ENCODE measurements at regions not wholly inside any gene's neighbourhood (a gene's known extent, or its start where the extent isn't known, plus 50 kb on each side); places are given as distances from the start of the nearest gene placed in this dataset.

GRCh38 chr21:38129711-38130110 is 127.1 kb upstream of the KCNJ15 start:
- no peaks in the 10 kb centered on the region for H3K9me3 Mint-ChIP-seq
- CTCF ChIA-PET = no interaction called here

GRCh38 chr21:38133240-38133639 is 123.6 kb upstream of the KCNJ15 start:
- no peaks in the 10 kb centered on the region for H3K36me3 Mint-ChIP-seq (ENCODE audit: low read depth)
- H3K9me3 Mint-ChIP-seq = no peaks in the 10 kb centered on the region
- H3K4me1 Mint-ChIP-seq = no peaks in the 10 kb centered on the region
- no peak overlapping the region for H3K4me3 Mint-ChIP-seq
- DNase-seq = no peak
- POLR2A ChIA-PET = no interaction called here
- no peak overlapping the region for H3K27ac Mint-ChIP-seq
- CTCF ChIA-PET = no interaction called here
- peaks cover 15% of the 10 kb centered on the region for H3K27me3 Mint-ChIP-seq

More at GRCh38 chr21:38129711-38130110, 127.1 kb upstream of the KCNJ15 start:
- Mint-ChIP-seq H3K27ac (no peak overlapping the region), H3K27me3 (peaks cover 24% of the 10 kb centered on the region), H3K4me3 (no peak overlapping the region), H3K4me1 (peaks cover 4% of the 10 kb centered on the region), H3K36me3 (ENCODE audit: low read depth) (no peaks in the 10 kb centered on the region)
- POLR2A ChIA-PET = no interaction called here
- DNase-seq = no peak

- POLR2A ChIA-PET = no interaction called here
- H3K4me3 Mint-ChIP-seq = no peak overlapping the region
- no peak overlapping the region for H3K27ac Mint-ChIP-seq
- H3K27me3 Mint-ChIP-seq = peaks cover 14% of the 10 kb centered on the region
- no peaks in the 10 kb centered on the region for H3K9me3 Mint-ChIP-seq
- no peak for DNase-seq
- no peaks in the 10 kb centered on the region for H3K4me1 Mint-ChIP-seq
- CTCF ChIA-PET = no interaction called here
- H3K36me3 Mint-ChIP-seq (ENCODE audit: low read depth) = no peaks in the 10 kb centered on the region
Observed at GRCh38 chr21:38134084-38134873, 122.5 kb upstream of the KCNJ15 start.

- H3K27ac Mint-ChIP-seq = no peak overlapping the region
- ChIA-PET POLR2A (no interaction called here), CTCF (no interaction called here)
- H3K9me3 Mint-ChIP-seq = no peaks in the 10 kb centered on the region
- DNase-seq = no peak
- H3K36me3 Mint-ChIP-seq (ENCODE audit: low read depth) = no peaks in the 10 kb centered on the region
- no peak overlapping the region for H3K4me3 Mint-ChIP-seq
- H3K4me1 Mint-ChIP-seq = no peaks in the 10 kb centered on the region
- peaks cover 4% of the 10 kb centered on the region for H3K27me3 Mint-ChIP-seq
Observed at GRCh38 chr21:38136201-38136600, 120.6 kb upstream of the KCNJ15 start.

GRCh38 chr21:38139380-38140168 is 117.2 kb upstream of the KCNJ15 start:
- Mint-ChIP-seq H3K36me3 (ENCODE audit: low read depth) (no peaks in the 10 kb centered on the region), H3K4me1 (no peaks in the 10 kb centered on the region), H3K4me3 (no peak overlapping the region), H3K27me3 (peaks cover 1% of the 10 kb centered on the region), H3K27ac (no peak overlapping the region), H3K9me3 (no peaks in the 10 kb centered on the region)
- DNase-seq = no peak
- CTCF ChIA-PET = no interaction called here
- POLR2A ChIA-PET = no interaction called here

- Mint-ChIP-seq H3K27ac (no peak overlapping the region), H3K9me3 (peaks cover 1% of the 10 kb centered on the region), H3K4me1 (no peaks in the 10 kb centered on the region), H3K4me3 (no peak overlapping the region), H3K27me3 (peaks cover 3% of the 10 kb centered on the region), H3K36me3 (ENCODE audit: low read depth) (no peaks in the 10 kb centered on the region)
- POLR2A ChIA-PET = no interaction called here
- CTCF ChIA-PET = no interaction called here
- DNase-seq = no peak
Observed at GRCh38 chr21:38140207-38140903, 116.4 kb upstream of the KCNJ15 start.

GRCh38 chr21:38142224-38142623 is 114.6 kb upstream of the KCNJ15 start:
- DNase-seq = no peak
- H3K9me3 Mint-ChIP-seq = peaks cover 3% of the 10 kb centered on the region
- no peaks in the 10 kb centered on the region for H3K4me1 Mint-ChIP-seq
- H3K27me3 Mint-ChIP-seq = peaks cover 5% of the 10 kb centered on the region
- CTCF ChIA-PET = no interaction called here
- POLR2A ChIA-PET = no interaction called here
- no peak overlapping the region for H3K27ac Mint-ChIP-seq
- no peaks in the 10 kb centered on the region for H3K36me3 Mint-ChIP-seq (ENCODE audit: low read depth)
- H3K4me3 Mint-ChIP-seq = no peak overlapping the region

GRCh38 chr21:38144193-38144592 is 112.6 kb upstream of the KCNJ15 start:
- peaks cover 3% of the 10 kb centered on the region for H3K9me3 Mint-ChIP-seq
- H3K36me3 Mint-ChIP-seq (ENCODE audit: low read depth) = no peaks in the 10 kb centered on the region
- no peak overlapping the region for H3K4me3 Mint-ChIP-seq
- DNase-seq = no peak
- POLR2A ChIA-PET = no interaction called here
- H3K27ac Mint-ChIP-seq = no peak overlapping the region
- H3K27me3 Mint-ChIP-seq = peaks cover 5% of the 10 kb centered on the region
- CTCF ChIA-PET = no interaction called here
- no peaks in the 10 kb centered on the region for H3K4me1 Mint-ChIP-seq

GRCh38 chr21:38145104-38145503 is 111.7 kb upstream of the KCNJ15 start:
- Mint-ChIP-seq H3K27ac (no peak overlapping the region), H3K36me3 (ENCODE audit: low read depth) (no peaks in the 10 kb centered on the region), H3K9me3 (peaks cover 3% of the 10 kb centered on the region), H3K27me3 (peaks cover 6% of the 10 kb centered on the region), H3K4me3 (no peak overlapping the region), H3K4me1 (no peaks in the 10 kb centered on the region)
- ChIA-PET POLR2A (no interaction called here), CTCF (no interaction called here)
- DNase-seq = no peak

GRCh38 chr21:38147391-38147790 is 109.4 kb upstream of the KCNJ15 start:
- Mint-ChIP-seq H3K4me3 (no peak overlapping the region), H3K36me3 (ENCODE audit: low read depth) (no peaks in the 10 kb centered on the region), H3K27me3 (peaks cover 9% of the 10 kb centered on the region), H3K9me3 (peaks cover 3% of the 10 kb centered on the region), H3K4me1 (no peaks in the 10 kb centered on the region), H3K27ac (no peak overlapping the region)
- no peak for DNase-seq
- ChIA-PET POLR2A (no interaction called here), CTCF (no interaction called here)

- peaks cover 14% of the 10 kb centered on the region for H3K27me3 Mint-ChIP-seq
- ChIA-PET POLR2A (no interaction called here), CTCF (no interaction called here)
- H3K4me1 Mint-ChIP-seq = no peaks in the 10 kb centered on the region
- no peak for DNase-seq
- H3K27ac Mint-ChIP-seq = no peak overlapping the region
- H3K36me3 Mint-ChIP-seq (ENCODE audit: low read depth) = no peaks in the 10 kb centered on the region
- H3K9me3 Mint-ChIP-seq = peaks cover 3% of the 10 kb centered on the region
- H3K4me3 Mint-ChIP-seq = no peak overlapping the region
Observed at GRCh38 chr21:38148046-38148445, 108.7 kb upstream of the KCNJ15 start.

GRCh38 chr21:38151021-38151645 is 105.7 kb upstream of the KCNJ15 start:
- Mint-ChIP-seq H3K36me3 (ENCODE audit: low read depth) (no peaks in the 10 kb centered on the region), H3K9me3 (no peaks in the 10 kb centered on the region), H3K4me3 (no peak overlapping the region), H3K27ac (no peak overlapping the region), H3K4me1 (no peaks in the 10 kb centered on the region), H3K27me3 (peaks cover 24% of the 10 kb centered on the region)
- no peak for DNase-seq
- ChIA-PET POLR2A (no interaction called here), CTCF (interaction anchor here (0.7 kb wide), 1 partner anchor 99 kb away, joined by 3 read pairs; no protein-coding TSS in a partner anchor)

- H3K36me3 Mint-ChIP-seq (ENCODE audit: low read depth) = no peaks in the 10 kb centered on the region
- no peaks in the 10 kb centered on the region for H3K9me3 Mint-ChIP-seq
- no peak overlapping the region for H3K4me3 Mint-ChIP-seq
- no peaks in the 10 kb centered on the region for H3K4me1 Mint-ChIP-seq
- ChIA-PET CTCF (interaction anchor here (1.1 kb wide), 1 partner anchor 199 kb away, joined by 3 read pairs; no protein-coding TSS in a partner anchor), POLR2A (no interaction called here)
- DNase-seq = no peak
- H3K27ac Mint-ChIP-seq = no peak overlapping the region
- peaks cover 34% of the 10 kb centered on the region for H3K27me3 Mint-ChIP-seq
Observed at GRCh38 chr21:38156200-38156599, 100.6 kb upstream of the KCNJ15 start.

All from activated CD4-positive, alpha-beta T cell treated with anti-CD3 and anti-CD28 coated beads, Interleukin-2, amount 10 ng/mL, durations not matched to agents 7 days and 5 days (primary cell).